Upper lobe of left lung (tissue), 6 donors: ENCODE measurements at regions not wholly inside any gene's neighbourhood (a gene's known extent, or its start where the extent isn't known, plus 50 kb on each side); places are given as distances from the start of the nearest gene placed in this dataset.

Experiments
- ATAC-seq, 2 donors: fragments of 200-7000 bp; cut with Tn5 transposase; one replicate each; pipeline ENCODE4 v1.9.1; 2022; ENCODE audit warnings: mild to moderate bottlenecking in 2 of 2, moderate library complexity in 2 of 2; ENCODE audit not compliant: low FRiP score in 2 of 2
- DNase-seq, 2 donors: peaks; one replicate each; pipeline ENCODE4 v3.0.0-alpha.2; 2019 to 2020
- H3K27ac ChIP-seq, 4 donors: fragments of 200-600 bp; sonication (generic); one replicate each; pipeline ENCODE4 v1.5.1; 2016 to 2019
- H3K27me3 ChIP-seq, 4 donors: fragments of 200-600 bp; sonication (generic); one replicate each; pipeline ENCODE4 v1.5.1; 2017 to 2019
- H3K36me3 ChIP-seq, 4 donors: fragments of 200-600 bp; sonication (generic); one replicate each; pipeline ENCODE4 v1.5.1; 2016 to 2019
- H3K4me1 ChIP-seq, 4 donors: fragments of 200-600 bp; sonication (generic); one replicate each; pipeline ENCODE4 v1.5.1; 2018 to 2019
- H3K4me3 ChIP-seq, 4 donors: fragments of 200-600 bp; sonication (generic); one replicate each; pipeline ENCODE4 v1.5.1; 2017 to 2019; ENCODE audit warnings: mild to moderate bottlenecking in 2 of 4, moderate library complexity in 1 of 4
- H3K9me3 ChIP-seq, 4 donors: fragments of 200-600 bp; sonication (generic); one replicate each; pipeline ENCODE4 v1.5.1; 2018 to 2019
- CTCF ChIP-seq, 6 experiments: fragments of 450-650 bp in 4 of 6; fragments of 200-600 bp in 2 of 6; sonication (generic) in 2 of 6; IDR thresholded peaks; one replicate each; pipeline ENCODE4 v1.5.1; 2016 to 2019; ENCODE audit warnings: antibody characterized with exemption in 6 of 6
- EP300 ChIP-seq, 4 donors: sonication (generic); formaldehyde crosslinking; IDR thresholded peaks; one replicate each; pipeline ENCODE4 v1.5.1; 2017; ENCODE audit warnings: antibody characterized with exemption in 4 of 4, control low read depth in 2 of 4
- POLR2A ChIP-seq, 4 donors: fragments of 450-650 bp; IDR thresholded peaks; one replicate each; pipeline ENCODE4 v1.5.1; 2016 to 2017; ENCODE audit warnings: antibody characterized with exemption in 4 of 4, mild to moderate bottlenecking in 2 of 4
- POLR2AphosphoS5 ChIP-seq, 2 donors: sonication (generic); formaldehyde crosslinking; IDR thresholded peaks; one replicate each; pipeline ENCODE4 v1.5.1; 2017; ENCODE audit warnings: antibody characterized with exemption in 2 of 2
- WGBS, 2 donors: methylation state at CpG; one replicate each; pipeline ENCODE4 v1.1.5; 2017 to 2018; 5-methylcytosine and 5-hydroxymethylcytosine counted together
- donor health status: DM: no; HTN: no; CAD: no; lungs with moderate emphysema.
- donor health status: DM: no; HTN: yes; CAD: no; lungs with severe emphysema.

DNA sequence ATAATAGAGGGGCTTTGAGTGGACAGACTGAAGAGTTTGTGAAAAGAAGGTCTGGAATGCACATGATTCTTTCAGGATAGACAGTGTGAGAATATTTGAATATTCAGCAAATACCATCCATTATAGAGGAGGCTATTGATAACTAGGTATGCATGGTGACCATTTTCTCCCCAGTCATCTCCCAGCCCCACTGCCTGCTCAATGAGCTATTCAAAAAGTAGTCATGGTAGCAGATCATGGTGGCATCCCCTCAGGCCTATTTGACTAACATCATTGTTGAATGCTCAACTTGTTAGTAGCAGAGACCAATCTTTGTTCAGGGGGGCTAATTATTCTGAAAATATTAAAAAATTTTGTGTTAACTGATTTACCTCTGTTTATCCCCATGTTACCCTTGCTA, 311.6 kb downstream of the S1PR1 start:
- TF ChIP-seq POLR2AphosphoS5 (IDR thresholded peaks at IDR 0.05) (no peak), EP300 (IDR thresholded peaks at IDR 0.05) (no peak), POLR2A (IDR thresholded peaks at IDR 0.05) (no peak)
- Histone ChIP-seq H3K36me3 (no peaks in the 10 kb centered on the region), H3K27me3 (no peaks in the 10 kb centered on the region), H3K4me1 (no peaks in the 10 kb centered on the region), H3K27ac (no peak overlapping the region), H3K4me3 (no peak overlapping the region), H3K9me3 (no peaks in the 10 kb centered on the region)
- ATAC-seq (no peak), DNase-seq (no peak)

GRCh38 chr1:101550581-101550980, 313.8 kb downstream of the S1PR1 start:
- 92 to 98% methylated on average over 1 of the region's 1 CpG for WGBS, 2 donors
- no peaks in the 10 kb centered on the region for H3K27me3 ChIP-seq
- no peaks in the 10 kb centered on the region for H3K36me3 ChIP-seq
- ATAC-seq (no peak), DNase-seq (no peak)
- H3K27ac ChIP-seq, result no peak overlapping the region
- no peaks in the 10 kb centered on the region for H3K4me1 ChIP-seq
- H3K9me3 ChIP-seq, result peaks cover 0 to under 1% (median 0%) of the 10 kb centered on the region in 4 donors
- no peak for TF ChIP-seq POLR2A (IDR thresholded peaks at IDR 0.05)
- no peak for TF ChIP-seq POLR2AphosphoS5 (IDR thresholded peaks at IDR 0.05)
- no peak overlapping the region for H3K4me3 ChIP-seq

DNA sequence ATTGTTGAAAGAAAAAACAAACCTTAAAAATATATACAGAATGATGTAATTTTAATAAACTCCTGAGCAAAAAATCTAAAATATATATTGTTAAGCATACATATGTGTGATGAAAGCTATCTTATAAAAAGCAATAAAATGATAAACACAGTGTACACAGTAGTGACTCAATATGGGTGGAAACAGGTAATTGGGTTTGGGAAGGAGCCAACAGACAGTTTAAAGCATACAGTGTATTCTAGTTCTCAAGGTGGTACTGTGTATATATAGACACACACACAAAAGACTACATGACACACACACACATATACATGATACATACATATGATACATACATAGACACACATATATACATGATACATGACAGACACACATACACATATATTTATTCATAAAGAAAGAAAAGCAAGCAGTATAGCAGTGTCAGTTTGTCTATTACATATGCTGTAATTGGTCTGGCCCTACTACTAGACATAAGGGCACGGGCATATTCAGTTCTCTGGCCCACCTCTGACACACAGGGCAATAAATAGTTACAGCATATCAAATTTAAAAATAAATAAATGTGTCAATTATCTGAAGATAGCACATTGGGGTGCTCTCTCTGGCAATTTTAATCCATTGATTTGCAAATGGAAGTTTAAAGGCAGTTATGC, 330.2 kb downstream of the S1PR1 start:
- no peak overlapping the region for H3K27ac ChIP-seq
- H3K27me3 ChIP-seq, result no peaks in the 10 kb centered on the region
- 90 to 97% methylated on average over 1 of the region's 1 CpG for WGBS, 2 donors
- H3K4me1 ChIP-seq, result no peaks in the 10 kb centered on the region
- H3K4me3 ChIP-seq, result no peak overlapping the region
- H3K36me3 ChIP-seq, result no peaks in the 10 kb centered on the region
- ATAC-seq (no peak), DNase-seq (no peak)
- TF ChIP-seq POLR2AphosphoS5 (IDR thresholded peaks at IDR 0.05), result no peak
- no peak for TF ChIP-seq CTCF (IDR thresholded peaks at IDR 0.05)
- no peak for TF ChIP-seq EP300 (IDR thresholded peaks at IDR 0.05)
- no peak for TF ChIP-seq POLR2A (IDR thresholded peaks at IDR 0.05)
- peaks cover 0 to 3% (median 0%) of the 10 kb centered on the region in 4 donors for H3K9me3 ChIP-seq

DNA sequence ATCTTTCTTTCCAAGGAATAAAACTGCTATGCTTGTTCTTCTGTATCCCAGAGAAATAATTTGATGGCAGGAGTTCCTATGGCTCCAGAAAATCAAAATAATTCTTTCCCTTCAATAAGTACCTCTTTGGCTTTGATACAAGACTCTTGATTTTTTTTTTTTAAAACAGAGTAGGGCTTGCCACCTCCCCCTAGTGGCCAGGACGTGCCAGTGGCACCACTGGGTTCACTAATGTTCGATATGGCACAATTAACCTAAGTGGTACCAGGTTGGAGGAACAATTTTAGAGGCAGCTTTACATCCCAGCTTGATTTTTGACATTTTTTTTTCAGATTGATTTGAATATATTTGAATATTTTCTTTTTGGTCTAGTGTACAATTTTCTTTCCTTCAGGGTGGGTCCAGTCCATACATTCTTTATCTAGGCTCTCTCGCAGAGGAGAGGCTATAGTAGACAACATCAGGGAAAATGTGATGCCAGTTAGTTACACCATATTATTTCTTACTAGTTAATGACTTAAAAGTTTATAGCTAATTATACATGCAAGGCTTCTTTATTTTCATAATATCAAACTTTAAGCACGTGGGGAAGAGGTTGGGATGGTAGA, 330.9 kb downstream of the S1PR1 start:
- peak in 1 of 2 donors; percentile 24 for DNase-seq
- WGBS, 2 donors, result 48 to 52% methylated on average over 4 of the region's 4 CpGs

DNA sequence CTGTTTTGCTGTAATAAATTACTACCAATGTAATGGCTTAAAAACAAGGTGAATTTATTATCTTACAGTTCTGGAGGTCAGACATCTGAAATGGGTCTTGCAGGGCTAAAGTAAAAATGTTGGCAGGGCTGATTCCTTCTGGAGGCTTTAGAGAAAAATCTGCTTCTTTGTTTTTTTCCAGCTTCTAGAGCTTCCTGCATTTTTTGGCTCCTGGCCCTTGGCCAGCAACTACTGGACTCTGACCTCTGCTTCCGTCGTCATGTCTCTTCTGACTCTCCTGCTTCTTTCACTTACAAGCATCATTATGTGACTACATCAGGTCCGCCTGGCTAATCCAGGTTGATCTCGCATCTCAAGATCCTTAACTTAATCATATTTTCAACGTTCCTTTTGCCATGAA, 350.9 kb downstream of the S1PR1 start:
- 42 to 48% methylated on average over 5 of the region's 5 CpGs for WGBS, 2 donors

More for the DNA sequence above, 330.9 kb downstream of the S1PR1 start:
- Histone ChIP-seq H3K9me3 (peaks cover 0 to 3% (median 0%) of the 10 kb centered on the region in 4 donors), H3K36me3 (no peaks in the 10 kb centered on the region), H3K4me1 (no peaks in the 10 kb centered on the region), H3K27me3 (no peaks in the 10 kb centered on the region), H3K27ac (no peak overlapping the region), H3K4me3 (no peak overlapping the region)
- TF ChIP-seq CTCF (IDR thresholded peaks at IDR 0.05) (peak in 5 of 6 experiments; percentile 53 to 80 (median 63)), POLR2A (IDR thresholded peaks at IDR 0.05) (no peak)
- peak; percentile 55 to 73 for ATAC-seq

More for the DNA sequence above, 350.9 kb downstream of the S1PR1 start:
- Histone ChIP-seq H3K36me3 (no peaks in the 10 kb centered on the region), H3K27me3 (no peaks in the 10 kb centered on the region), H3K27ac (no peak overlapping the region), H3K4me3 (no peak overlapping the region), H3K9me3 (no peaks in the 10 kb centered on the region), H3K4me1 (no peaks in the 10 kb centered on the region)
- ATAC-seq (no peak), DNase-seq (no peak)
- TF ChIP-seq CTCF (IDR thresholded peaks at IDR 0.05) (no peak), POLR2AphosphoS5 (IDR thresholded peaks at IDR 0.05) (no peak), EP300 (IDR thresholded peaks at IDR 0.05) (no peak), POLR2A (IDR thresholded peaks at IDR 0.05) (no peak)
